Activated T-helper 17 cell treated with anti-CD3 and anti-CD28 coated beads, Interleukin-2, amount 50 U/mL, for 72 hours (primary cell): ENCODE measurements at regions not wholly inside any gene's neighbourhood (a gene's known extent, or its start where the extent isn't known, plus 50 kb on each side); places are given as distances from the start of the nearest gene placed in this dataset.

Experiments
- ATAC-seq: fragments of 150-1000 bp; cut with Tn5 transposase; replicated peaks from 2 replicates; pipeline ENCODE4 v1.10.0; 2021; ENCODE audit warnings: mild to moderate bottlenecking, moderate library complexity
- H3K27ac Mint-ChIP-seq: one replicate; pipeline ENCODE4 v1.8.0; 2022; ENCODE audit warnings: mixed read lengths
- H3K27me3 Mint-ChIP-seq: one replicate; pipeline ENCODE4 v1.8.0; 2022; ENCODE audit warnings: mixed read lengths
- H3K36me3 Mint-ChIP-seq: one replicate; pipeline ENCODE4 v1.8.0; 2022; ENCODE audit warnings: low read depth, mild to moderate bottlenecking, mixed read lengths
- H3K4me1 Mint-ChIP-seq: one replicate; pipeline ENCODE4 v1.8.0; 2022; ENCODE audit warnings: mixed read lengths
- H3K4me3 Mint-ChIP-seq: one replicate; pipeline ENCODE4 v1.8.0; 2022; ENCODE audit warnings: mild to moderate bottlenecking, mixed read lengths
- H3K9me3 Mint-ChIP-seq: one replicate; pipeline ENCODE4 v1.8.0; 2022; ENCODE audit warnings: mixed read lengths

DNA sequence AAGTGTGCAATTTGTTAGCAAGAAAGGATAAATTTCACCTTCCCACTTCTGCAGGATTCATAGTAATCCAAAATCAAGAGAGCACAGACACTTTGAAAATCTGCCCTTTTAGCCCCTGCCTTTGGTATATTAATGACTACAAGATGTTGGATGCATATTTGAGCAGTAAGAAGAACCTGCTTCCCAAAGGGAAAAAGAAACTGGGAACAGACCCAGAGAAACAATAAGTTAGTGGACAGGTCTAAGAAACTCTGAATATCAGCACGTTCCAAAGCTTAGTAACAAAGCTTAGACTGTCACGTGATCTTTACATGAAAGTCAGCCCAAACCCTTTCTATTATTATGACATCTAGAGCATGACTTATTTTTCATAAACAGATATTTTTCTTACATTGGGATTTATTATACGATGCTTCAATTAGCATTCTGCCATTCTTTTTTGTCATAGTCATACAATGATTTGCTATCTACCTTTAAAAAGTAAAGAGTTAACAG, 390.9 kb upstream of the ADGRL2 start:
- Mint-ChIP-seq H3K36me3 (no peaks in the 10 kb centered on the region), H3K4me1 (no peaks in the 10 kb centered on the region), H3K9me3 (peaks cover under 1% of the 10 kb centered on the region), H3K4me3 (no peak overlapping the region), H3K27ac (no peak overlapping the region), H3K27me3 (no peaks in the 10 kb centered on the region)
- no peak for ATAC-seq

DNA sequence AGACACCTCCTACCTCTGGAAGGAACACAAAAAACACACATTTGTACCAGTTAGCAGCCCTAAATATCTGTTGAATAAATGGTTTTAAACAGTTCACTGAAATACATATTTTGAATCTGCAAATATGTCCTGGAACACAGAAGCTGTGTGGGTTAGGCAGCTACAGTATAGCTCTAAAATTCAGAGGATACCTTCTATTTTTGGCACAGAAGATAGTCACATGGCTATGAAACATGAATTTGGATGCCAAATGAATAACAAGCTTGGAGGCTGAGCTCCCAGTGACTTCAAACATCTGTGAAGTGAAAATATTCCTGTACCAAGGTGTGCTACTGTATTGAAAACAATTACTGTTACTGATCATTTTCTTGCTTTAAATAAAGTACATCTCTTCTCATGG, 391.5 kb upstream of the ADGRL2 start:
- H3K36me3 Mint-ChIP-seq, result no peaks in the 10 kb centered on the region
- no peak overlapping the region for H3K4me3 Mint-ChIP-seq
- ATAC-seq, result no peak
- H3K27ac Mint-ChIP-seq, result no peak overlapping the region
- no peaks in the 10 kb centered on the region for H3K27me3 Mint-ChIP-seq
- peaks cover 5% of the 10 kb centered on the region for H3K9me3 Mint-ChIP-seq
- H3K4me1 Mint-ChIP-seq, result no peaks in the 10 kb centered on the region

DNA sequence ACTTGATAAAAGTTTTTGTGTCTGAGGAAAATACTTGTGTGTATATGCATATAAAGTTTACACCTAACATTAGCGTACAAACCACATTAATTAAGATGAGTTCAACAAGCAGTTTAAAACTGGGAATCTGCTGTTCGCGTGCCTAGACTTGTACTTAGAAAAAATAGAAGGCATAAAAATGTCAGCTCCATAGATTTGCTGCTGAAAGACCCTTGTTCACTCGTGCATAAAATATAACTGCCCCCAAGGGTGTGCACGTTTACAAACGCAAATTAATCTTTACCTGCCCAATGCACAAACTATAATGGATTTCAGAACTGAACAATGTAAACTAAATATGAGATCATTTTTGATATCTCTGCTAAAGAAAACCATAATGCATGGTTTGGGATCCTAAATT, 392.3 kb upstream of the ADGRL2 start:
- H3K4me1 Mint-ChIP-seq, result no peaks in the 10 kb centered on the region
- no peaks in the 10 kb centered on the region for H3K27me3 Mint-ChIP-seq
- no peaks in the 10 kb centered on the region for H3K36me3 Mint-ChIP-seq
- no peak for ATAC-seq
- H3K27ac Mint-ChIP-seq, result no peak overlapping the region
- H3K4me3 Mint-ChIP-seq, result no peak overlapping the region
- H3K9me3 Mint-ChIP-seq, result peaks cover 5% of the 10 kb centered on the region

DNA sequence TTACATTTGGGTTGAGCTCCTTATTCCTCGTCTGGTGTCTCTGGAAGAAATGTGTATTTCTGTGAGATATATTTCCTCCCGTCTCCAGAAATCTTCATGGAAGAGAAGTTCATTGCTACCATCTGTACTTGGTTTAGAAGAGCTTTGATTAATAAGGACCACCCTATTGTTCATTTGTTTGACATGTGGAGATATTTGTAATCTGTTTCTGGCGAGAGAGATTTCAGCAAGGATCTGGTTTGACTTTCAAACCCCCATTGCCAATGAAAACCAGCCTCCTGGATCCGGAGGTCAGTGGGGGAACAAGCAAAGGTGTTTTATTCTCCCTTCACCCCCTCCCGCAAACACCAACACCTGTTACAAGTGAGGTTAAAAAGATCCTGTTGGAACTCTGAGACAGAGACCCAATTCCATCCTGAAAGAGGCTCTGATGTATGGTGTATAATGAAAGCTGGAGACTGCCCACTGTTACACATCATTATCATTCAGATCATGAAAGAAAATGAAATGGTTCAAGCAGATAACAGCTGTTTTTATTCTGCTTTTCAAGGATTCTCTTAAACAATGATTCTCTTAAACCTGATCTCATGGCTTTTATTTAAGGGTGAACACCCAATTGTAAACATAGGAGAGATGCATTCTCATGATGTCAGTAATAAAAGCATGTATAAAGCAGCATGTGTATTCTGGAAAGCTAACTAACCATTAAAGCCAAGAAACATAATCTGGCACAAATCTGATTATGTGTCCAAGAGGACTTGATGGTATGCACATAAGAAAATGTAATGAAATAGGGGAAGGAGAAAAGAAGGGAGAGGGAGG, 393.5 kb upstream of the ADGRL2 start:
- Mint-ChIP-seq H3K27me3 (no peaks in the 10 kb centered on the region), H3K27ac (no peak overlapping the region), H3K36me3 (no peaks in the 10 kb centered on the region), H3K4me3 (no peak overlapping the region), H3K4me1 (no peaks in the 10 kb centered on the region), H3K9me3 (peaks cover 5% of the 10 kb centered on the region)
- ATAC-seq, result no peak

DNA sequence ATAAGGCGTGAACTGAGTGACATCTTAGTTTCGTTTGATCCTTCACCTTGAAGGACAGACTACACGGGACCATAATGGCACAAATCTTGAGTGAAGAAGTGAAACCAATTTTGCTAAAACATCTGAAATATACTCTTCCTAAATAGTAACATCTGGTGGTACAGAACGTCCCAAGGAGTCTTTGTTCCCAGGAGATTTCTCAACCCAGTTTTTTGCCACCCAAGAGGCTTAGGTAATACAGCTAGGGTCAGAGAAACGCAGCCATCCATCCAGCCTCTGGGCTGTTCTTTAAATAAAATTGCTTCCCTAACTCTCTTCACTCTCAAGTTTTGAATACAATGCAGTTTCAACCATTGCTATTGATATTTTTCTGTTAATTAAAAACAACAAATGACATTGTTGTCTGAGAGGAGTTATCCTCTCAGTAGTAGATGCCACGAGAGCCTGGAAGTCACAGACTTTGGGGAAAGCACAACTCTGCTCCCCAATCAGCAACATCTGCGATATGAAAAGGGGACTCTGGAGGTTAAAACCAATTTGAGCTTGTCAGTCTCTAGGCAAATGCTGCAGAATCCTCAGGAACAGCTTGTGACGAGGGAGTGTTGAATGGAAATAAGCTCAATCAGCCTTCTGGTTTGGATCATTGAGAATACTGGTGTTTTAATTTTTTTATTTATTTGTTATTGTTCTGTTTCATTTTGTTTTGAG, 394.3 kb upstream of the ADGRL2 start:
- H3K27me3 Mint-ChIP-seq, result no peaks in the 10 kb centered on the region
- ATAC-seq, result no peak
- no peak overlapping the region for H3K27ac Mint-ChIP-seq
- H3K9me3 Mint-ChIP-seq, result peaks cover 5% of the 10 kb centered on the region
- no peaks in the 10 kb centered on the region for H3K36me3 Mint-ChIP-seq
- no peak overlapping the region for H3K4me3 Mint-ChIP-seq
- no peaks in the 10 kb centered on the region for H3K4me1 Mint-ChIP-seq

DNA sequence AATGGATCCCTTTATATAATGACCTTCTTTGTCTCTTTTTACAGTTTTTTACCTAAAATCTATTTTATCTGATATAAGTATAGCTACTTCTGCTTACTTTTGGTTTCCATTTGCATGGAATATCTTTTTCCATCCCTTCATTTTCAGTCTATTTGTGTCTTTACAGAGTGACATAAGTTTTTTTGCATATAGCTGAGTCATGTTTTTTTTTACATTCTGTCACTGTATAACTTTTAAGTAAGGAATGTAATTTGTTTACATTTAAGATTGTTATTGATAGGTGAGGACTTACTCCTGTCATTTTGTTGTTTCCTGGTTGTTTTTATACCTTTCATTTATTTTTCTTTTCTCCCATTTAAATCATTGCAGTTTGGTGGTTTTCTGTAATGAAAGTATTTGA, 402.7 kb upstream of the ADGRL2 start:
- Mint-ChIP-seq H3K36me3 (no peaks in the 10 kb centered on the region), H3K27me3 (no peaks in the 10 kb centered on the region), H3K27ac (no peak overlapping the region), H3K9me3 (peaks cover 19% of the 10 kb centered on the region), H3K4me3 (no peak overlapping the region), H3K4me1 (no peaks in the 10 kb centered on the region)
- no peak for ATAC-seq

DNA sequence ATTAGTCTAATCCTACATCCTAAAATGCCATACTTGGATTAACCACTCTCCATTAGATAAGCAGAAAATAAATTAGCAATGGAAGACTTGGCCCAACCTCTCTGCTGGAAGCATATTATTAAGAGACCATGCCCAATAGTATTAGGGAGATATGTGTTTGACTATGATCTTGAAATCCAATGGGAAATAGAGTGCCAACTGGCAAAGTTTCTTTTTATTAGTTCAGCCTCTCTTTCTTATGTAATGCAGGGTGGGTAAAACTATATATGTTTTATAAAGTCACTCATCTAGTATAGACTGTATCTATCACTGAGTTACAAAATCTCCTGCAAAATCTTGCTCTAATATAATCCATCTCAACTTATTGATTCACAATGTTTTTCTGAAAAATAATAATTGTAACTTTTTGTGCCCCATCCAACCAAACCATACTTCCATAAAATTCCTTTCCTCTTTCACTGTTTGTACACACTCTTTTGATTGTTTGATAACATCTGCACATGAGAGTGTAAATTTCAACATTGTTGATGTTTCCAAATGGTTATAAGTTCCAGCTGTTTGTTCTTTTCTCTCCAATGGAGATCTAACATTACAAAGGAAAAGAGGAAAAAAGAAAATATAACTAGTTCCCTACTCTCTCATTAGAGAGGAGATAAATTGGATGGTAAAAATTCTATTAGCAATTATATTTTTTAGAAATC, 408.1 kb upstream of the ADGRL2 start:
- Mint-ChIP-seq H3K4me1 (no peaks in the 10 kb centered on the region), H3K27ac (no peak overlapping the region), H3K27me3 (no peaks in the 10 kb centered on the region), H3K36me3 (no peaks in the 10 kb centered on the region), H3K4me3 (no peak overlapping the region), H3K9me3 (no peaks in the 10 kb centered on the region)
- no peak for ATAC-seq

DNA sequence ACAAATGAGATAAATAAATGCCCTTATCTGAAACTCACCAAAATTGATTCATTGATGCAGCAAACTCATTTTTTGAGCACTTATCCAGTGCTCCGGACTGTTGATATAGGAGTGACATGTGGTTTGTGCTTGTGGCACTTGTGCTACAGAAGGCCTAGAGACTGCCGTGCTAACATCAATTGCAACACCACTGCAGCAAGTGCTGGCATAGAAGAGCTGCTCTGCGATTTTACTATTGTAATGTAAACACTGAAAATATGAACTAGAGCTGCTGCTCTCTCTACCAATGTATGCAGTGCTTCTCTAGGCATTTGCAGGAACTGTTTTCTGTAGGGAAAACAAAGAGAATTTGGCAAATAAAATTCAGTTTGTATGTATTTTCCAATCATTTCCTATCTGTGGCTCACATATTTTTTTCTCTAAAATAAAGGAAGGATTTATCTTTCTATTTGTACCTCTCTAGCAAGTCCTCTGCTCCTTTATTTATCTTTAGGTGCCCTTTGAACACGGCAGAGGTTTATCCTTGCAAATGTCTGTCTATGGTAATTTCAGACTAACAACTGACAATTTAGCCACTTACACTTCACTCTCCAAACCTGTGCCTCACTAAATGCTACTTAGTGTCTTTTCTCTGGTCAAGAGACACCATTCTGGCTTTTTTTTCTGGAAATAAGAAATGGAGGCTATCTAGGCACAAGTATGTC, 409.5 kb upstream of the ADGRL2 start:
- H3K27me3 Mint-ChIP-seq, result no peaks in the 10 kb centered on the region
- ATAC-seq, result no peak
- H3K4me3 Mint-ChIP-seq, result no peak overlapping the region
- no peak overlapping the region for H3K27ac Mint-ChIP-seq
- no peaks in the 10 kb centered on the region for H3K36me3 Mint-ChIP-seq
- no peaks in the 10 kb centered on the region for H3K4me1 Mint-ChIP-seq
- no peaks in the 10 kb centered on the region for H3K9me3 Mint-ChIP-seq

DNA sequence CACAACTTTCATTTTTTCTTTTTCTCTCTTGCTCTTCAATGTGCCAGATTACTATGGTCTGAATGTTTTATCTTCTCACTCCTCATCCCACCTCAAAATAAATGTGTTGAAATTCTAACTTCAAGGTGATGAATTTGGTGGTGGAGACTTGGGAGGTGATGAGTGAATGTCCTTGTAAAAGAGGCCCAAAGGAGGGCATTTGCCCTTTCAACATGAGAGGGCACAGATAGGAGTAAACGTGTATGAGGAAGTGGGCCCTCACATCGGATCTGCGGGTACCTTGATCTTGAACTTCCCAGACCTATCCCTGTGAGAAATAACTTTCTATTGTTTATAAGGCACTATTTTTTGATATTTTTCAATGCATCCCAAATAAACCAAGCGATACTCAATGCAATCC, 412.3 kb upstream of the ADGRL2 start:
- Mint-ChIP-seq H3K27ac (no peak overlapping the region), H3K27me3 (no peaks in the 10 kb centered on the region), H3K4me3 (no peak overlapping the region), H3K4me1 (no peaks in the 10 kb centered on the region), H3K9me3 (no peaks in the 10 kb centered on the region), H3K36me3 (no peaks in the 10 kb centered on the region)
- no peak for ATAC-seq

DNA sequence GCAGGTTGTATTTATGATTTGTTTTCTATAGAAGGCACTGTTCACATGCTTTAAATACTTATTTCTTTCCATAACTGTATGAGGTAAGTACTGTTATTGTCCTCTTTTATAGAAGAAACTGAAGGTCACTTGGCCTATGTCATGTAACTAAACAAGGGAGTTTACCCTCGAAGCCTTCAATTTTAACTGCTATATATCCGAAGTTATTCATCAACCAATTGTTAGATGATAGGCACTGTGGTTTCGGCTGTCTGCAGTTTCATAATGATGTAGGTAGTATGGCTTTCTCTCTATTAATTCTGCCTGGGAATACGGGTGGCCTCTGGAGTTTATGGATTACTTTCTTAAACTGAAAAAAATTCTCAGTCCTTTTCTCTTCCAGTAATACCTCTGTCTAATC, 413.3 kb upstream of the ADGRL2 start:
- peaks cover 4% of the 10 kb centered on the region for H3K9me3 Mint-ChIP-seq

DNA sequence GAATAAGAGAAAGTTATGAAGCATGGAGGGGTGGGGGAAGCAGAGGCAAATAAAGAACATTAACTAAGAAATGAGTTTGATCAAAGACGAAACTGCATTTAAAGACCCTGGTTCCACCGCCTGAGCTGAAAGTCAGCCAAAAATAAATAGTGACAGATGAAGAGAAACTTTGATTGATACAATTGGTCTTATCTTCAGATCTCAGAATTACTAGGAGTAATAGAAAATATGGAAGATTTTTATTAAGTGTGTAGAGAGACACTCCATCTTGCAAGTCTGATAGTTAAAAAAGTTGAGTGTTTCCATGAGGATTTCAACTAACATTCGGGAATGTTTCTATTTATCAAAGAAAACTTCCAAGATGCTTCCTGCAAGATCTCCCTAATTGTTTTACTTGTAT, 418.2 kb upstream of the ADGRL2 start:
- Mint-ChIP-seq H3K9me3 (peaks cover 4% of the 10 kb centered on the region), H3K4me1 (no peaks in the 10 kb centered on the region), H3K4me3 (no peak overlapping the region), H3K27ac (no peak overlapping the region), H3K36me3 (no peaks in the 10 kb centered on the region), H3K27me3 (no peaks in the 10 kb centered on the region)
- no peak for ATAC-seq

More for the DNA sequence above, 413.3 kb upstream of the ADGRL2 start:
- no peaks in the 10 kb centered on the region for H3K36me3 Mint-ChIP-seq
- H3K4me3 Mint-ChIP-seq, result no peak overlapping the region
- H3K27ac Mint-ChIP-seq, result no peak overlapping the region
- no peak for ATAC-seq
- H3K27me3 Mint-ChIP-seq, result no peaks in the 10 kb centered on the region
- no peaks in the 10 kb centered on the region for H3K4me1 Mint-ChIP-seq

DNA sequence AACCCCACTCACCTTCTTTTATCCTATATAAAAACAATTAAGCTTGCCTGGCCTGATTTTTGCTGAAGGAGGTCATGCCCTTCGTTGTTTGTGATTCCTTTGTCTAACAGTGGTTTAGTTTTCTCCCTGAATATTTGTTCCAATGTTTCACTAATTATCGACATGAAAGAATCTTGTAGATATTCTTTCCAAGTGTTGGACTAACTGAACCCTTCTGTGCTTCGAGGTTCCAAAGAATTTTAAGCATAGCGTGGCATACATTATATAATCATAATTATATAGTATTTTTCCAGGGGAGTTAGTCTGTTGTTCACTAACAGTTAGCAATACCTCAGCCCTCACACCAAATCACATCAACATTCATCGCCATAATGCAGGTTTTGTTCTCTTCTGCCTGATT, 418.9 kb upstream of the ADGRL2 start:
- H3K27ac Mint-ChIP-seq, result no peak overlapping the region
- H3K36me3 Mint-ChIP-seq, result no peaks in the 10 kb centered on the region
- no peak for ATAC-seq

DNA sequence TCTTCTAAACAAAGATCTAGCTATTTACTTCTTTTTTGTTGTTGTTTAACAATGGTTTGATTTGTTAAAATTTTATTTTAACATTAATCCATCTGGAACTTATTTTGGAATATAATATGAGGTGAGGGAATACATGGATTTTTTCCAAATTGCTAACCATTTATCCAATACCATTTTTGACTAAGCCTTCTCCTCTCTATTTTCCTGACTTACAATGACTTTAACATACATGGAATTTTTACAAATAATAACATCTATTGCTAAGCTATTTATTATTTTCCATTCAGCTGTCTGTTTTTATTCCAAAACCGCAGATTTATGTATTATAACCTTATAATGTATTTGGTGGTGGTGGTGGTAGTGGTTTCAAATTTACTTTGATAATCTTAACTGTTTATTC, 420.3 kb upstream of the ADGRL2 start:
- Mint-ChIP-seq H3K4me3 (no peak overlapping the region), H3K9me3 (peaks cover 4% of the 10 kb centered on the region), H3K27ac (no peak overlapping the region), H3K36me3 (no peaks in the 10 kb centered on the region), H3K27me3 (no peaks in the 10 kb centered on the region), H3K4me1 (no peaks in the 10 kb centered on the region)
- no peak for ATAC-seq

More for the DNA sequence above, 418.9 kb upstream of the ADGRL2 start:
- no peaks in the 10 kb centered on the region for H3K27me3 Mint-ChIP-seq
- no peak overlapping the region for H3K4me3 Mint-ChIP-seq
- peaks cover 4% of the 10 kb centered on the region for H3K9me3 Mint-ChIP-seq
- H3K4me1 Mint-ChIP-seq, result no peaks in the 10 kb centered on the region

DNA sequence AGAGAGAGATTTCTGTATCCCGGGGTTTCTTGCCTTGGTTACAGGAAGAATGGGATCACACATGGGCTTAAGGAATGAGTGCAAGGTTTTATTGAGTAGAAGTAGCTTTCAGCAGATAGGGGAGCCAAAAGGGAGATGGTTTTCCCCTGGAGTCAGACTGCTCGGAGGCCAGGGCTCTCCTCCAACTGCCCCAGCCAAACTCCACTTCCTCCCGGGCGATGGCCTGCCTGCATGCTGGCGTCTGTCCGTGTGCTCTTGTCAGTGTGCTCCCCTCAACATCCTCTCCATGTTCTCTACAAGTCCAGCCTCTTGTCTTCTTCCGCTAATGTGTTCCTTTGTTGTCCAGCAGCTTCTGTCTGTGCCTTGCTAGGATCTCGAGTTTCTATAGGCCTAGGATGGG, 421.3 kb upstream of the ADGRL2 start:
- H3K27ac Mint-ChIP-seq, result no peak overlapping the region
- no peak overlapping the region for H3K4me3 Mint-ChIP-seq
- H3K4me1 Mint-ChIP-seq, result no peaks in the 10 kb centered on the region
- peaks cover 4% of the 10 kb centered on the region for H3K9me3 Mint-ChIP-seq
- ATAC-seq, result no peak
- H3K27me3 Mint-ChIP-seq, result no peaks in the 10 kb centered on the region
- no peaks in the 10 kb centered on the region for H3K36me3 Mint-ChIP-seq
